Skin of body (tissue), 1 donor: ENCODE measurements at regions not wholly inside any gene's neighbourhood (a gene's known extent, or its start where the extent isn't known, plus 50 kb on each side); places are given as distances from the start of the nearest gene placed in this dataset.

Experiments used
- DNase-seq: peaks from one replicate; lab custom pipeline; 2025; lab: John Stamatoyannopoulos, UW

GRCh38 chr16:79869304-79870015 is 268.9 kb upstream of the MAF start:
- no peak for DNase-seq

DNA sequence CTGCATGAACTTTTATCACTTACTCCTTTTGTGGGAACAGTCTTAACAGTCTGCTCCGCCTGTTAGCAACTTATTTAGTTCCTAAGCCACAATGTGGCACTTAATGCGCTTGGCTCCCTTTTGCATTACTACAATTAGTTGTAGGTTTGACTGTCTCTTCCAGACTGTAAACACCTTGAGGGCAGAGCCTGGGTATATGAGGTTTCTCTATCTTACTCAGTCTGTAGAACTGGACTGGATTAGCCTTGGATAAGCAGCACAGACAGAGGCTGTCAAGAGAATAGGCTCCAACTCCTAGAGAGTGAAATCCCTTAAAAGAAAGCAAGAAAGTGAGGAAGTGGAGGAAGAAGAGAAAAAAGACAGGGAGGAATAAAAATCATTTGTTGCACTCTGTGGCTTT is 268.3 kb upstream of the MAF start:
- no peak for DNase-seq

GRCh38 chr16:79867425-79867997 is 267.0 kb upstream of the MAF start:
- no peak for DNase-seq

- DNase-seq, result no peak
These were observed 265.4 kb upstream of the MAF start for GRCh38 chr16:79865918-79866317.

- no peak for DNase-seq
These were observed 264.3 kb upstream of the MAF start for GRCh38 chr16:79864781-79865391.

DNA sequence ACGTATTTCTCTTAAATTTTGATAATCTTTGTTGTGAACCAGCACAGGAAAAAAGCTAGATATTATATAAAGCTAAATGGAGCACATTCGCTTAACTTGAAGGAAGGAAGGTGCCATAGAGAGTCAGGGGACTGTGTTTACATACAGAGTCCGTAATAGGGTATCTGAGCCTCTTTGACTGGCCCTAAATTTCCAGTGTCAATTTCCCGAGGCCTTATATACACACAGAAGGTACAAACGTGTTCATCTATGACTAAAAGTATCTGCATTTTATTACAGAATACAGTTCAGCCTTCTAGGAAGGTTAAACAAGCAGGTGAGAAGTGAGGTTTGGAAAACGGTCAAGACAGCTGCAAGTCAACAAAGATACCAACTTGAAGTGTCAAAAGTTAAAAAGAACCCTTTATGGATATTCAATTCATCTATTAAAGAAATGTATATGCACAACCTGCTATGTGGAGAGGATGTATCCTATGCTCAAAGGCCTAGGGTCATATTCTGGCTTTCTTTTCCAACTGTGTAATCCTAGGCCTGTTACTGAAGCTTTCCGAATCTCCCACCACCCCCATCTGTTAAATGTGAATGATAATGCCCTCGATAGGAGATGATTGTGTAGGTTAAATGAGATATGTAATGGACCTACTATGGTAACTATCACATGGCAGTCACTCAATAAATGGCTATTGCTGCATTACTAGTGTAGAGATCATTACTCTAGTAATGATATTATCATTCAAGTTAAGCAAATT is 263.7 kb upstream of the MAF start:
- DNase-seq, result no peak

- no peak for DNase-seq
These were observed 262.8 kb upstream of the MAF start for GRCh38 chr16:79863128-79864031.

- DNase-seq, result no peak
These were observed 262.1 kb upstream of the MAF start for GRCh38 chr16:79862601-79863000.

DNA sequence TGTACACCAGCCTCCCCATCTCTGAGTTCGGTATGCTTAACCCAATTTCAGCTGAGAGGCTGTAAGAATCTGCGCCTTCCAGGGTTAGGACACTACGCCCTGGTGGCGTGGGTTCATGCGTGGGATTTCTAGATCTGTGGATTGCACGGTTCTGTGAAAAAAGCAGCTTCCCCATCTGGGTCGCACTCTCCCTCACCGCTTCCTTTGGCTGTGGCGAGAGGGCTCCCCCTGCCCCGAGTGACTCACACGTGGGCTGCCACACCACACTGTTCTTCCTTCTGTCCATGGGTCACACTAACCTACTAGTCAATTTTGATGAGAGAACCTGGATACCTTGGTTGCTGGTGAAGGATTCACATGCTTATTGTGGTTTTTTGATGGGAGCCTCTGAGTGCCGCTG is 256.0 kb upstream of the MAF start:
- no peak for DNase-seq

DNA sequence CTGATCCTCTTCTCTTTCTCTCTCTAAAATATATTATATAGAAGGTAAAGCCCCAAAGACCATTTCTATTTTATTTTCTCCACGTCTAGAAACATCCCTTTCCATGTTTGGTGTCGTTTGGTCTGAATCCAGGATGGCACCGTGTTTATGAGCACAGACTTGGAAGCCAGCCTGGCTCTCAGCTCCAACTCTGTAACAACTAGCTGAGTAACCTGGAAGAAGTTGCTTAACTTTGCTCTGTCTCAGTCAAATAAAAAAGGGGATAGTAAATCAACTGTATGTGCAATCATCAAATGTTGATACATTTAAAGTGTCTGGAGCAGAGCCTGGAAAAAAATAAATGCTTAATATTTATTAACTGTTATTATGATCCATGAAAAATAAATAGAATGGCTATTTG is 249.8 kb upstream of the MAF start:
- DNase-seq, result no peak

DNA sequence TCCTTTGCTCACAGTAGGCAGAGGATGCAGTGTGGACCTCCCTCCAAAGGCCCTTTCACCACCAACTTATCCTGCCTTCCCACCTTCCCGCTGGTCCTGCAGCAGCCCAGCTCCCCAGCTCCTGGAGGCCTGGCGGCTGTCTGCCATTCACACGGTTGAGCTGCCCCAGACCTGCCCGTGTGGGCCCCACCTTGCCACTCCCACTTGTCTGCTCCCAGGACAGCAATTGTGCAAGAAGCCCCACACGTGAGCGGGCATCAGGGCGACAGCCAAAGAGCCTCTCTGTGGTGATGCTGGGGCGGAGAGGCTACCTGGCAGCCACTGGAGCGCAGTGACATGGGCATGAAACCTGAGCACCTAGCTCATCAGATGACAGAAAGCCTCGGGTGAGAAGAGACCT is 248.6 kb upstream of the MAF start:
- DNase-seq, result no peak

DNA sequence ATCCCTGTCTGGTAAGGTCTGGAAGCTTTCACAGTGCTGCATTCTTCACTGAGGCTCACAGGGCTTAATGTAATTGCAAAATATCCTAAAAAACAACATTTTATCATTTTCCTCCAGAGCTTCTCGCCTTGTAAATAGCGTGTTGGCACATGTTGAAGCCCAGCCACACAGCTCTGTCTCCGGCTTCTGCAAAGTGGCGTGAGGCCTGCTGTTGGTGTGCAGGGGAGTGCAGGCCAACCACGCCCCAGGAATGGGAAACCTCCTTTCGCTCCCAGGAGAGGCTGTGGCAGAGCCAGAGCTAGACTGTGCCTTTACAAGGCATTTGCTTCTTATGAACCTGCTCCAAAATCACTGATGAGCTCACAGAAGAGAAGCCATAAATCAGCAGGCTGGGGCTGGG is 248.2 kb upstream of the MAF start:
- DNase-seq, result no peak

GRCh38 chr16:79847569-79847968 is 247.0 kb upstream of the MAF start:
- no peak for DNase-seq

GRCh38 chr16:79847101-79847500 is 246.6 kb upstream of the MAF start:
- DNase-seq, result no peak

DNA sequence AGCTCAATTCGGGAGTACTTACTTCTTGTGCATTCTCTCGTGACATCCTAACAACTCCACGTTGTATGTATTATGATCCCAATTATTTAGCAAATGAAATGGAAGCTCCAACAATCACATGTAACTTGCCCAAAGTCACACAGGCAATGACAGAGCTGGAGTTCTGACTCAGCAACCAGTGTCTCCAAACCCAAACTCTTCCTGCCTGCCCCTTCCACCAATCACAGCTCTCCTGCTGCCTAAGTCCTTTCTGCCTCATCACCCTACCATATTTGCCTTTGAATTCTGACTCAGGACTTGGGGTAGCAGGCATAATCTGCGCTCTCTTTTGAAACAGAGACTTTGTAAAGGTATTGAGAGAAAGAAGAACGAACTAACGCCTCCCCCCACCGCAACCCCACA is 245.2 kb upstream of the MAF start:
- no peak for DNase-seq

GRCh38 chr16:79845033-79845733 is 244.6 kb upstream of the MAF start:
- DNase-seq, result no peak

GRCh38 chr16:79844603-79845002 is 244.1 kb upstream of the MAF start:
- DNase-seq, result no peak

DNA sequence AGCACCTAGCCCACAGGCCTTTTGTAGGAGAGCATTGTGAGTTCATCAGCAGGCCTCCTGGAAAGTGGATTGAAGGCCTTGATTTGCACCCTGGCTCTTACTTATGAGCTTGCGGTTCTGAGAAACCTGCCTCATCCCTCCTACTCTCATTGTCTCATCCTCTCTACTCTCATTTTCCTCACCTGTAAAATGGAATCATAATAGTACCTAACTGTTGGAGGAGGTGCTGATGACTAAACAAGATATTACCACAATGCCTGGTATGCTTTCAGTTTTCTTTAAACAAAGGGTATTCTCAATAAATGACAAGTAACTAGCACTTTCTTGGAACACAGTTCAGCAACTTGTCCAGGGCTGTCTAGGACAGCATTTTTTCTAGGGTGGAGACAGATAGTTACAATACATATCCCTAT is 243.1 kb upstream of the MAF start:
- DNase-seq, result no peak

DNA sequence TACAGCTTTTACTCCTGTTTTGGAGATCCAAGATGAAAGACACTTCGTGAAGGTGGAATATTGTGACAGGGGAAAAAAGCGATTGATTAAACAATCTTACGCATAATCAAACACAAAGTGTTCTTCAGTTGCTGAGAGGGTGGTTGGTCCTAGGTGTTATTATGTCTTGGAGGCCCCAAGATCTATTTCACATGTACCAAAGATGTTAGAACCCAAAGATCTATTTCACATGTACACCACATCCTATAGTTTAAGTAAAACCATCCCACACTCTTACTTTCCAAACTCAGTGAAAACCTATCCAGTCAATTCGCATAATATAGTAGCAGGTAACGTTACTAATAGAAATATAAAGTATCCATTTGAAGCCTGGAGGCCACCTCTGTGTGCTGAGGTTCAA is 242.6 kb upstream of the MAF start:
- DNase-seq, result no peak

- no peak for DNase-seq
These were observed 241.7 kb upstream of the MAF start for GRCh38 chr16:79842197-79842596.
